Activated CD8-positive, alpha-beta memory T cell treated with anti-CD3 and anti-CD28 coated beads, Interleukin-2, amount 50 U/mL, for 4 hours (primary cell): ENCODE measurements at regions not wholly inside any gene's neighbourhood (a gene's known extent, or its start where the extent isn't known, plus 50 kb on each side); places are given as distances from the start of the nearest gene placed in this dataset.

Experiments
- DNase-seq: peaks from one replicate; pipeline ENCODE4 v3.0.0-alpha.2; 2020

- DNase-seq = peak; percentile 79
These were observed 66.2 kb upstream of the SNX9 start for GRCh38 chr6:157756708-157757429.

- no peak for DNase-seq
These were observed 65.3 kb upstream of the SNX9 start for GRCh38 chr6:157757430-157758403.

GRCh38 chr6:157758516-157759023 lies 64.5 kb upstream of the SNX9 start:
- no peak for DNase-seq

DNA sequence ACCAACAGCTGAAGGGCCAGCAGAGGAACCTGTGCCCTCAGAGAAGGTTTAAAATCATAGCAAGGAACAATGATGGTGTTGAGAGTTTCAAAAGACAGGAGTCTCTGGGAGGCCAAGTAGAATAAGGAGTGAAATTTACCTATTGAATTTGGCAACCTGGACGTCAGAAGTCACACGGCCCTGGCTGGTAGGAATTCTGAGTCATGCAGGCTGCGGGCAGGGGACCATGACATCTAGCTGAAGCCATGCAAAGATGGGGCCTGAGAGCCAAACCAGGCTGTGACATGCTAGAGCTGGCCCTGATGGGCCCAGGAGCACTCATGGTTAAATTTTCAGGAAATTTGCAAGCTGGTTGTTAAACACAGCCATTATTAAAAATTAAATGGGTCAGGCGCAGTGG lies 64.0 kb upstream of the SNX9 start:
- DNase-seq = no peak

DNA sequence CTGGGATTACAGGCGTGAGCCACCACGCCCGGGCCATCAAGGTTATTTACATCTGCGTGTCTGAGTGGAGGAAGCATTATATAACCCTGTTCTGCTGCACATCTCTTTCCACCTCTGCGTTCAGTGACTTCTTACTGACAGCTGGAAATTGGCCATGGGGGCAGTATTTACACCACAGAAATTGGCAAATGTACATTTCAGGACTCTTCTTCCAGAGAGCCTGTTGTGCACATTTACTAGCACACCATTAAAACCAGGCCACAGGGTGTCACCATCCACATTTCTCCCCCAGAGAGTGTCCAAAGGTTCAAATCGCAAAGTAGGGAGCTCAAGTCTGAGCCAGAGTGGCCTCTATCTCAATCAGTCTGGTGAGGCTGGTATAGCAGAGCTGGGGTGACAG lies 62.9 kb upstream of the SNX9 start:
- DNase-seq = no peak

DNA sequence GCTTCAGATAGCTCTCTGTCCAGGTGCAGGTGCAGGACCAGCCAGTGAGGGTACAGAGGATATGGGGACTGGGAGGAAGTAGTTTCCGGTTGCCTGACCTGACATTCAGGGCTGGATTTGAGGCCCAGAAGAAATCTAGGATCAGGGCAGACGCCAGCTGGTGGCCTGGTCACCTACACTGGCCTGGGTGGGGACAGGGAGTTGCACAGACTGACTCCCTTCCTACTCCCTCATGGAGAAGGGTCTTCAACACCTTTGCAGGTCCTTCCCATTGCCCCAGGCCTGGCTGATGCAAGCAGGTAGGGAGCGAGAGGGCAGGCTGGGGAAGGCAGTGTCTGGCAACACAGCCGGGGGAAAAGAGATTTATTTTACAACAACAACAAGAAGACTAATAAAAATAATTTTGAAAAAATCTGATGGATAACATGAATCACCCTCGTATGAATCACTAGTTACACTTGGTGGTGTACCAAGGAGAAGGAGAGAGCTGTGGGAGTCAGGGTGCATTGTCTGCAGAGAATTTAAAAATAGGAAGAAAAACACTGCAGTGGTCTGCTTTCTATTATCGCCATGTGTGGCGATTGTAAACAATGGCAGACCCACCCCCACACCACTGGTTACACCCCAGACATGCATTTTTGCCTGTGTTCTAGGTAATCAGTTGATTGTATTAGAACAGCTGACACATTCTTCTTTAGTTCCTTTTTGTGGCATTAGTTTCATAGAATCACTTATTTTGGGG lies 62.3 kb upstream of the SNX9 start:
- DNase-seq = peak; percentile 53

DNA sequence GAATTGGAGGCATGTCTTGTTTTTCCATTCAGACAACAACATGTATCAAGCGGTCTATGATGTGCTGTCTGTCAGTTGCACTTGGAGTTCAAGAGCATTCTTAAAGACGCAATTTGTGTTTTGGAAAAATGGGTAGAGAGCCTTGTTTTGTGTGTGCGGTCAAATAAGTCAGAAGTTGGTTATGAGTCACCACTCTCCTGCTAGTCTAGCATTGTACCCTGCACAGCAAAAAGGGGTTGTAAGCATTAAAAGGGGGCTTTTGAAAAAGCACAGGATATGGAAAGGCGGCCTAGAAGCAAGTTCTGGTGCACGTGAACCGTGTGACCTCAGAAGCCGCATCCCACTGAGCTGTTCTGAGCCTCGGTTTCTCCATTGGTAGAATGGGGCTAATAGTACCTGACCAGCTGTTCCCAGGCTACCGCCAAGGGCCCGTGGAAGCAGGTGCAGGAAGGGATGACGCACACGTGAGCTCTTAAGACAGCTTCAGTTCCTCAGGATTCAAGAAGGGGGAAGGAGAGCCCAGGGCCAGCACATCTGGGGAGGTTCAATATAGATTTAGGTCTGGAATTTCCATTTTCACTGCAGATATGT lies 61.6 kb upstream of the SNX9 start:
- peak; percentile 57 for DNase-seq

- DNase-seq = no peak
These were observed 61.1 kb upstream of the SNX9 start for GRCh38 chr6:157761926-157762325.

DNA sequence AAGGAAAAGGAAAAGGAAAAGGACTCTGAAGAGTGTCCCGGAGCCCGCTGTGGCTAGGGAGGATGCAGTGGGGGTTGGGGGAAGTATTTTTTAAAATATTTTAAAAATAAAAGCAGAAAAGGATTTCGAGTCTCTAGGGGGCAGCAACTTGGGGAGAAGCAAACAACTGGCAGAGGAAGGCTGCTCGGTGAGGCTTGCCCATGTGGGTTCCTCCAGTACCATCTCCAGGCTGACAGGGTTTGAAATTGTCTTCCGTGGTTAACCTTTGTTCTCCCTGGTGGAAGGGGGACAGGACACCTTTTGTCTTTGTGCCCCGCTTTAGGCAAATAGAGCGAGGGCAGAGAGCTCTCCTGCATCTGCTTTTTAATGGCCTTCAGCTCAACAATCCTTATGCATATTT lies 60.4 kb upstream of the SNX9 start:
- DNase-seq = no peak

- DNase-seq = peak; percentile 43
These were observed 59.7 kb upstream of the SNX9 start for GRCh38 chr6:157763129-157763903.

GRCh38 chr6:157763904-157764177 lies 59.2 kb upstream of the SNX9 start:
- DNase-seq = no peak

DNA sequence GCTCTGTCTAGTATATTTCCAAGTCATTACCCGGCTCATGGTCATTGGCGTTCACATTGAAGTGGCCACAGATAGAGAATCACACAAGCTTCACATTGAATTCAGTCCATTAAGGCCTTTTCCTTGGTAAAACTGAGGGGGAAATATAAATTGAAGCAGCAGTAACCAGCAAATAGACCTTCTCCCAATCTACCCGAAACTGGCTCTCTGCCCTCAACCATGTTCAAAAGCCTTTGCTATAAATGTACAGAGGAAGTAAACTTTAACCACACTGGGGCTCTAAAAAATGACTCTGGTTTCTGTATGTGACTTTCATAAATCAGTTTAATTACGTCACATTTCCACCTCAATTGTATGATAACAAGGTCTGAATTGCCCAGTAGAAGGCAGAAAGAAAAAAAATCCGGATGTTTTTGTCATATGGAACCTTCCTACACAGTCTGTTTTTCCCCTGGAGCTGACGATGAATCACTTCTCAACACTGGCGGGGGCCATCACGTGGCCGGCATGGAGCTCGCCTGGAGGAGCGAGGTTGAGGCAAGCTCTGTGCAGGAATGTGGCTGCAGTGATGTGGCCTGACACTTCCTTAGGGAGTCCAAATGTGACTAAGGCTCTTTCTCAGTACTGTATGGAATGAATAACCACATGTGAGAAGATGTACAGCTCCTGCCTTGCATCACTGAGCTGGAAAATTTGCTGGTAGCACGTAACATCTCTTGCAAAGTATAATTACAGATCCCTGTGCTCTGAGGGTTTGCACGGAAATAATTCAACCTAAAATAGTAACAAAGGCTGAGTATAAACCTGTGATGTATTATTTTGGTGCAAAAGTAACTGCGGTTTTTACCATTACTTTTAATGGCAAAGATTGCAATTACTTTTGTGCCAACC lies 58.6 kb upstream of the SNX9 start:
- peak; percentile 84 for DNase-seq

- no peak for DNase-seq
These were observed 55.9 kb upstream of the SNX9 start for GRCh38 chr6:157766901-157767774.

GRCh38 chr6:157767775-157768156 lies 55.3 kb upstream of the SNX9 start:
- no peak for DNase-seq

GRCh38 chr6:157768304-157768703 lies 54.7 kb upstream of the SNX9 start:
- DNase-seq = no peak

GRCh38 chr6:157768863-157769551 lies 54.0 kb upstream of the SNX9 start:
- no peak for DNase-seq

DNA sequence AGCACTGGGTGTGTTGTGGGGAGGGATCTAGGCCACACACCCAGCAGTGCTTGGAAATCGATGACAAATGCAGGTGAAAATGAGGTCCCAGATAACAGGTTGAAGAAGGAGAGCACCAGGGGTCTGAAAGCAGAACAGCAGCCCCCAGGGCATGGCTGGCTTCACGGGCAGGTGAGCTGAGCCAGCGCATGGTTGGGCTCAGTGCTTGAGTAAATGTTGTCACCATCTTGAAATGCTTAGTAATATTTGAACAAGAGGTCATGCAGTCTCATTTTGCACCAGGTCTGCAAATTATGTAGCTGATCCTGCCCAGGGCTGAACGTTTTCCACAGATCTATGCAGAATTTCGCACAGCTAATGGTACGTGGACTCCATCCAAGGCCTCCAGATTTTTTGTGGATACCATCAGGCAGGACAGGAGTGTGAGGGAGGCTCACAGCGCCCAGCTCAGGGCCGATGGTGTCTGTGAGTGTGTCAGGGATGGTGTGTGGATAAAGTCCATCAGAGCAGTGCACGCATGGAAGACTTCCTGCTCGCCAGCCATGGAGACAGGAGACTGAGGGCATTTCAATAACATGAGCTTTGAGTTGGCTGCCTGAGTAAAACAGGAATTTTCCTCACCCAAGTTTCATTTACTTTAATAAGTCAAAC lies 53.1 kb upstream of the SNX9 start:
- DNase-seq = no peak

DNA sequence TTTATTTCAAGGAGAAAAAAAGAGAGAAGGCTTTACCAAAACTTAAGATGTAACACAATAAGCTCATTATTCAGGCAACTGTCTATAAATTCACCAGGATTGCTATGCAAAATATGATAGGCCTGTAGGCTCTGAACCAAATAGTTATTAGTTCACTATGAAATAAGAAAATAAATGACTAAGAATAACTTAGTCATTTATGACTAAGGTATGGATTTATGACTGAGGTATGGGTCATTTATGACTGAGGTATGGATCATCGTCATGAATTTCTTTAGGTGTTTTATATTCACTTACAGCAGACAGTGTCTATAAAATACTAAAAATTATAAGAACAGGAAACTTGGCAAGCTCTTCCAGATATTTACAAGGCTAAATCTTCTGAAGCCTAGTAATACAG lies 52.1 kb upstream of the SNX9 start:
- no peak for DNase-seq

DNA sequence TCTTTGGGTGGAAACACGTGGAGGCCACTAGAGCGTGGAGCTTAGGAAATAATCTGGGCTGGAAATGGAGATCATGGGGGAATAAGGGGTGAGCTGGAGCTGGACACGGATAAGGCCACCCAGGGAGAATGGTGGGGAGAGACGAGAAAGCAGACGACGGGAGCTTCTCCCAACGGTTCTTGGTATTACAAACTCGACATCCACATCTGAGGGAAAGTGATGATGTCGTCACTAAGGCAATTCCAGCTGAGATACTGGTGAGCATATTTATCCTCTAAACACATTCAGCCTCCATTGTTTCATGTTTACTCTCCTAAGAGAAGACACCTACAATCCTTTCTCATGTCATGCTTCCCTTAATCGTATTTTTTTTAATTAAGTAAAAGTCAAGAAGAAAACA lies 50.2 kb upstream of the SNX9 start:
- DNase-seq = no peak
